Heart right ventricle (tissue), 16 donors: ENCODE measurements at regions not wholly inside any gene's neighbourhood (a gene's known extent, or its start where the extent isn't known, plus 50 kb on each side); places are given as distances from the start of the nearest gene placed in this dataset.

Source experiments
- ATAC-seq, 8 donors: fragments of 200-7000 bp; cut with Tn5 transposase; one replicate each; pipeline ENCODE4 v1.9.1; 2020; ENCODE audit warnings: mild to moderate bottlenecking in 8 of 8, moderate library complexity in 8 of 8, moderate number of reproducible peaks in 1 of 8
- DNase-seq, 2 donors: peaks; one replicate each; pipeline ENCODE4 v3.0.0-alpha.2; 2020
- H3K27ac ChIP-seq, 10 donors: fragments of 200-600 bp; sonication (generic) in 2 of 10; one replicate each; pipeline versions ENCODE4 v1.5.0 to v1.8.0; 2020 to 2022; ENCODE audit warnings: mild to moderate bottlenecking in 3 of 10
- H3K27me3 ChIP-seq, 7 donors: fragments of 200-600 bp; one replicate each; pipeline ENCODE4 v1.8.0; 2021 to 2022; ENCODE audit warnings: mild to moderate bottlenecking in 2 of 7
- H3K36me3 ChIP-seq, 9 donors: fragments of 200-600 bp; sonication (generic) in 1 of 9; one replicate each; pipeline versions ENCODE4 v1.5.0 to v1.8.0; 2020 to 2022; ENCODE audit warnings: mild to moderate bottlenecking in 2 of 9
- H3K4me1 ChIP-seq, 9 donors: fragments of 200-600 bp; sonication (generic) in 1 of 9; one replicate each; pipeline versions ENCODE4 v1.5.0 to v1.8.0; 2020 to 2022; ENCODE audit warnings: mild to moderate bottlenecking in 4 of 9
- H3K4me3 ChIP-seq, 10 donors: fragments of 200-600 bp; sonication (generic) in 2 of 10; one replicate each; pipeline versions ENCODE4 v1.5.0 to v1.8.0; 2020 to 2022; ENCODE audit warnings: mild to moderate bottlenecking in 7 of 10, moderate library complexity in 2 of 10
- H3K9me3 ChIP-seq, 11 donors: fragments of 200-600 bp in 10 of 11; sonication (generic) in 2 of 11; one replicate each; pipeline versions ENCODE4 v1.5.0 to v1.8.0; 2013 to 2022; ENCODE audit warnings: mild to moderate bottlenecking in 2 of 11, control low read depth in 1 of 11, moderate library complexity in 1 of 11
- WGBS, 2 donors: extraction: QIAGEN DNeasy Blood & Tissue Kit; methylation state at CpG; one replicate each; pipeline ENCODE4 v1.1.7; 2013; ENCODE audit warnings: inconsistent platforms in 1 of 2; 5-methylcytosine and 5-hydroxymethylcytosine counted together
- intact Hi-C, 10 donors: fragments of 100-400 bp; cut with DNase I; formaldehyde crosslinking; loops; one replicate each; pipeline versions ENCODE4 v1.11.1 to v1.14.2; 2022
- TF ChIP-seq, protein P1 (sequence below), 9 donors: fragments of 200-600 bp; sonication (generic) in 2 of 9; IDR thresholded peaks; one replicate each; pipeline versions ENCODE4 v1.5.0 to v1.8.0; 2021 to 2022; ENCODE audit warnings: antibody characterized with exemption in 9 of 9, mild to moderate bottlenecking in 5 of 9, moderate library complexity in 1 of 9
- donor health status: Arrhythmogenic right ventricular cardiomyopathy.
- donor health status: ischemic (EF 13 %, LVEDD 7.1; RV severe dilation, severe dysfunction).
- donor health status: healthy with polysubstance abuse.
- donor health status: DM: no; HTN: yes; CAD: no.
- donor health status: DM: no; HTN: no; CAD: no.
- donor health status: ischemic (EF 25% LVEDD 6.9; RV normal size, moderate dysfunction).
- donor health status: ischemic (EF 25% LVEDD 5.7; RV mildly dilated, moderate dysfunction).
- donor health status: healthy.
- donor health status: DM: yes; HTN: yes; CAD: no.
- donor health status: Ischemic cardiomyopathy.
- donor health status: ischemic (EF 35%, LVEDD 5.7; RV mildly dilated, moderate dysfunction).
- donor health status: nonischemic (EF 11% LVEDD 7.7; RV severe dilation, severe dysfunction).
- donor health status: DM: yes; HTN: yes; CAD: no.
- donor health status: PGD.
- donor health status: ischemic (EF 29% LVEDD 5.4; RV normal size, mild dysfunction).
- donor health status: nonischemic (EF 23%, LVEDD 6.1; RV moderate dilation, normal function).

- DNase-seq (no peak), ATAC-seq (no peak)
- 60 to 68% methylated on average over 2 of the region's 2 CpGs for WGBS, 2 donors
- H3K27me3 ChIP-seq, result no peaks in the 10 kb centered on the region
- intact Hi-C loops, result no loop called here
- H3K4me3 ChIP-seq, result no peak overlapping the region
- no peak overlapping the region for H3K27ac ChIP-seq
- H3K36me3 ChIP-seq, result no peaks in the 10 kb centered on the region
- H3K4me1 ChIP-seq, result no peaks in the 10 kb centered on the region
- H3K9me3 ChIP-seq, result no peaks in the 10 kb centered on the region
- TF ChIP-seq, protein P1, sequence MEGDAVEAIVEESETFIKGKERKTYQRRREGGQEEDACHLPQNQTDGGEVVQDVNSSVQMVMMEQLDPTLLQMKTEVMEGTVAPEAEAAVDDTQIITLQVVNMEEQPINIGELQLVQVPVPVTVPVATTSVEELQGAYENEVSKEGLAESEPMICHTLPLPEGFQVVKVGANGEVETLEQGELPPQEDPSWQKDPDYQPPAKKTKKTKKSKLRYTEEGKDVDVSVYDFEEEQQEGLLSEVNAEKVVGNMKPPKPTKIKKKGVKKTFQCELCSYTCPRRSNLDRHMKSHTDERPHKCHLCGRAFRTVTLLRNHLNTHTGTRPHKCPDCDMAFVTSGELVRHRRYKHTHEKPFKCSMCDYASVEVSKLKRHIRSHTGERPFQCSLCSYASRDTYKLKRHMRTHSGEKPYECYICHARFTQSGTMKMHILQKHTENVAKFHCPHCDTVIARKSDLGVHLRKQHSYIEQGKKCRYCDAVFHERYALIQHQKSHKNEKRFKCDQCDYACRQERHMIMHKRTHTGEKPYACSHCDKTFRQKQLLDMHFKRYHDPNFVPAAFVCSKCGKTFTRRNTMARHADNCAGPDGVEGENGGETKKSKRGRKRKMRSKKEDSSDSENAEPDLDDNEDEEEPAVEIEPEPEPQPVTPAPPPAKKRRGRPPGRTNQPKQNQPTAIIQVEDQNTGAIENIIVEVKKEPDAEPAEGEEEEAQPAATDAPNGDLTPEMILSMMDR (IDR thresholded peaks at IDR 0.05), result no peak
These were observed 588.8 kb downstream of the PLA2G4A start for GRCh38 chr1:187417520-187417919.

- Histone ChIP-seq H3K27ac (no peak overlapping the region), H3K36me3 (no peaks in the 10 kb centered on the region), H3K27me3 (no peaks in the 10 kb centered on the region), H3K9me3 (no peaks in the 10 kb centered on the region), H3K4me3 (no peak overlapping the region), H3K4me1 (no peaks in the 10 kb centered on the region)
- 97 to 100% methylated on average over 1 of the region's 1 CpG for WGBS, 2 donors
- intact Hi-C loops, result no loop called here
- ATAC-seq (no peak), DNase-seq (no peak)
- TF ChIP-seq, protein P1 (IDR thresholded peaks at IDR 0.05), result no peak
These were observed 604.8 kb downstream of the PLA2G4A start for GRCh38 chr1:187433598-187433997.

GRCh38 chr1:187442603-187443002 is 613.9 kb downstream of the PLA2G4A start:
- Histone ChIP-seq H3K27me3 (no peaks in the 10 kb centered on the region), H3K36me3 (no peaks in the 10 kb centered on the region), H3K4me3 (no peak overlapping the region), H3K9me3 (no peaks in the 10 kb centered on the region), H3K4me1 (no peaks in the 10 kb centered on the region), H3K27ac (no peak overlapping the region)
- intact Hi-C loops, result no loop called here
- no peak for ATAC-seq
- DNase-seq, result no peak
- TF ChIP-seq, protein P1 (IDR thresholded peaks at IDR 0.05), result no peak
- WGBS, 2 donors, result 60 to 68% methylated on average over 3 of the region's 3 CpGs

GRCh38 chr1:187443939-187444338 is 615.2 kb downstream of the PLA2G4A start:
- Histone ChIP-seq H3K4me1 (no peaks in the 10 kb centered on the region), H3K4me3 (no peak overlapping the region), H3K9me3 (no peaks in the 10 kb centered on the region), H3K36me3 (no peaks in the 10 kb centered on the region), H3K27ac (no peak overlapping the region), H3K27me3 (no peaks in the 10 kb centered on the region)
- TF ChIP-seq, protein P1 (IDR thresholded peaks at IDR 0.05), result no peak
- intact Hi-C loops, result no loop called here
- ATAC-seq (no peak), DNase-seq (no peak)
- 65 to 71% methylated on average over 3 of the region's 3 CpGs for WGBS, 2 donors

DNA sequence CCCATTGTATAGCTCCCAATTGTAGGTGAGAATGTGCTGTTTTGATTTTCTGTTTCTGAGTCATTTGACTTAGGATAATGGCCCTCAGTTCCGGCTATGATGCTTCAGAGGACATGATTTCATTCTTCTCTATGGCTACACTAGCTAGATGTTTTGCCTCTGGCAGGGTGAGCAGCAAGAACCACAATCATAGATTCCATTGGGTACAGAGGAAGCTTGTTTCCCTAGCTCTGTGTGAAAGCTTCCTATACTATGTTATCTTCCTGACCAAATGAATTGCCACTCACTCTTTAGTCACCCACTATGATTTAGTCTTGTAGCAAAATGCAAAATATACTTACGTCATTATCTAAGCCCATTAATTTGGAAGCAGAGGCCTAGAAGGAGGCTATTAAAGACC is 616.3 kb downstream of the PLA2G4A start:
- Histone ChIP-seq H3K27me3 (no peaks in the 10 kb centered on the region), H3K9me3 (no peaks in the 10 kb centered on the region), H3K36me3 (no peaks in the 10 kb centered on the region), H3K4me3 (no peak overlapping the region), H3K4me1 (no peaks in the 10 kb centered on the region), H3K27ac (no peak overlapping the region)
- intact Hi-C loops, result no loop called here
- no peak for DNase-seq
- WGBS, 2 donors, result 82 to 85% methylated on average over 2 of the region's 2 CpGs
- TF ChIP-seq, protein P1 (IDR thresholded peaks at IDR 0.05), result no peak
- no peak for ATAC-seq
